Suprapubic skin (tissue), 4 donors: ENCODE measurements at regions not wholly inside any gene's neighbourhood (a gene's known extent, or its start where the extent isn't known, plus 50 kb on each side); places are given as distances from the start of the nearest gene placed in this dataset.

Experiments used
- CTCF ChIP-seq, 2 donors: fragments of 200-600 bp in 1 of 2; fragments of 450-650 bp in 1 of 2; sonication (generic) in 1 of 2; IDR thresholded peaks; one replicate each; pipeline ENCODE4 v1.5.1; 2016 to 2019; ENCODE audit warnings: antibody characterized with exemption in 2 of 2, mild to moderate bottlenecking in 1 of 2, moderate library complexity in 1 of 2
- EP300 ChIP-seq: sonication (generic); formaldehyde crosslinking; IDR thresholded peaks from one replicate; pipeline ENCODE4 v1.6.1; 2017; ENCODE audit warnings: antibody characterized with exemption
- POLR2A ChIP-seq, 2 donors: fragments of 450-650 bp; IDR thresholded peaks; one replicate each; pipeline ENCODE4 v1.6.1; 2017; ENCODE audit warnings: antibody characterized with exemption in 2 of 2, mild to moderate bottlenecking in 2 of 2, moderate library complexity in 2 of 2
- POLR2AphosphoS5 ChIP-seq, 3 donors: sonication (generic); formaldehyde crosslinking; IDR thresholded peaks; one replicate each; pipeline ENCODE4 v1.6.1; 2017; ENCODE audit warnings: antibody characterized with exemption in 3 of 3

GRCh38 chr3:65004795-65005295, 317.0 kb upstream of the ADAMTS9 start:
- TF ChIP-seq CTCF (IDR thresholded peaks at IDR 0.05): no peak
- no peak for TF ChIP-seq POLR2A (IDR thresholded peaks at IDR 0.05)
- no peak for TF ChIP-seq POLR2AphosphoS5 (IDR thresholded peaks at IDR 0.05)
- no peak for TF ChIP-seq EP300
